Gastroesophageal sphincter (tissue), 3 donors: ENCODE measurements at regions not wholly inside any gene's neighbourhood (a gene's known extent, or its start where the extent isn't known, plus 50 kb on each side); places are given as distances from the start of the nearest gene placed in this dataset.

Experiments used
- CTCF ChIP-seq, 4 experiments: fragments of 200-600 bp in 2 of 4; fragments of 450-650 bp in 2 of 4; sonication (generic) in 1 of 4; IDR thresholded peaks; one replicate each; pipeline ENCODE4 v1.5.1; 2017 to 2019; ENCODE audit warnings: antibody characterized with exemption in 4 of 4, mild to moderate bottlenecking in 2 of 4, moderate library complexity in 2 of 4
- EP300 ChIP-seq: sonication (generic); formaldehyde crosslinking; IDR thresholded peaks from one replicate; pipeline ENCODE4 v1.6.1; 2017; ENCODE audit warnings: antibody characterized with exemption, mild to moderate bottlenecking
- POLR2A ChIP-seq, 2 donors: fragments of 450-650 bp; IDR thresholded peaks; one replicate each; pipeline ENCODE4 v1.6.1; 2017; ENCODE audit warnings: antibody characterized with exemption in 2 of 2, mild to moderate bottlenecking in 2 of 2, moderate library complexity in 1 of 2
- POLR2AphosphoS5 ChIP-seq: sonication (generic); formaldehyde crosslinking; IDR thresholded peaks from one replicate; pipeline ENCODE4 v1.6.1; 2017; ENCODE audit warnings: antibody characterized with exemption

DNA sequence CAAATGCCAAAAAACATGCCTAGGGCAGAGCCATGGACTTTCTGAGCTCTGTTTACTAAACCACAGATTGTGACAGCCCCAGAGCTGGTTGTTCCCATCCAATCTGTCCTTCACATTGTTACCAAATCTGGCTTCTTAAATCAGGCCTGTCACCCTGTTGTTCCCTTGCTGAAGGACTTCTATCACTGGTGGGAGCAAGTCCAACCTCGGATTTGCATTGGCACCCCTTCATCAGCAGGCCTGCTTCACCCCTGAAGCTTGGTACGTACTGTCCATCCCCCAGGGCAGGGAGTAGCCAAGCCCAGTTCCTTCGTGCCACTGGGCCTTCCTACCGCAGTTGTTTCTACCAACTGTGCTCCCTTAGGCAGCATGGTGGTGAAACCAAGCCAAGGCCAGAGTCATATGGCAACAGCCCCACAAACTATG is 357.3 kb upstream of the JARID2 start:
- TF ChIP-seq POLR2A (IDR thresholded peaks at IDR 0.05), result no peak
- no peak for TF ChIP-seq CTCF (IDR thresholded peaks at IDR 0.05)
- no peak for TF ChIP-seq EP300
- no peak for TF ChIP-seq POLR2AphosphoS5
